OCI-LY1 (cell line): ENCODE measurements at regions not wholly inside any gene's neighbourhood (a gene's known extent, or its start where the extent isn't known, plus 50 kb on each side); places are given as distances from the start of the nearest gene placed in this dataset.

Source experiments
- H2AFZ ChIP-seq: fragments of 200-600 bp; sonication (generic), shearing (Covaris generic); 2 replicates; pipeline ENCODE4 v1.6.0; 2014; ENCODE audit warnings: antibody characterized with exemption, mild to moderate bottlenecking, low read length
- H3F3A ChIP-seq: fragments of 200-600 bp; sonication (generic), shearing (Covaris generic); 2 replicates; pipeline ENCODE4 v1.6.0; 2014; ENCODE audit warnings: mild to moderate bottlenecking, antibody characterized with exemption, low read length, moderate library complexity; ENCODE audit not compliant: insufficient read depth
- H3K27ac ChIP-seq: fragments of 200-600 bp; sonication (generic); 2 replicates; pipeline ENCODE4 v1.5.1; 2014; ENCODE audit warnings: low read length, mixed run types, mild to moderate bottlenecking, low read depth; ENCODE audit not compliant: poor library complexity, severe bottlenecking
- H3K27me3 ChIP-seq: fragments of 200-600 bp; sonication (generic); 2 replicates; pipeline ENCODE4 v1.6.0; 2014; ENCODE audit warnings: antibody characterized with exemption, mild to moderate bottlenecking, low read length, moderate library complexity; ENCODE audit not compliant: insufficient read depth
- H3K36me3 ChIP-seq: fragments of 200-600 bp; sonication (generic); 2 replicates; pipeline ENCODE4 v1.6.1; 2014; ENCODE audit warnings: mild to moderate bottlenecking, antibody characterized with exemption, low read length, moderate library complexity, mixed read lengths; ENCODE audit not compliant: insufficient read depth
- H3K4me1 ChIP-seq: fragments of 200-600 bp; sonication (generic); 2 replicates; pipeline ENCODE4 v1.5.1; 2014; ENCODE audit warnings: mild to moderate bottlenecking, low read length, moderate library complexity; ENCODE audit not compliant: insufficient read depth, severe bottlenecking
- H3K4me2 ChIP-seq: fragments of 200-600 bp; sonication (generic), shearing (Covaris generic); 2 replicates; pipeline ENCODE4 v1.6.1; 2014; ENCODE audit warnings: low read length
- H3K4me3 ChIP-seq: fragments of 200-600 bp; sonication (generic); 2 replicates; pipeline ENCODE4 v1.5.1; 2014; ENCODE audit warnings: low read length, low read depth, mild to moderate bottlenecking, mixed read lengths; ENCODE audit not compliant: poor library complexity, severe bottlenecking
- H3K79me2 ChIP-seq: fragments of 200-600 bp; shearing (Covaris generic); 2 replicates; pipeline ENCODE4 v1.6.1; 2016; ENCODE audit warnings: mixed run types, low read length, mixed read lengths; ENCODE audit not compliant: insufficient read depth
- H3K9ac ChIP-seq: fragments of 200-600 bp; sonication (generic), shearing (Covaris generic); 2 replicates; pipeline ENCODE4 v1.6.1; 2014; ENCODE audit warnings: mild to moderate bottlenecking, low read length, mixed read lengths
- H3K9me2 ChIP-seq: fragments of 200-600 bp; sonication (generic), shearing (Covaris generic); 2 replicates; pipeline ENCODE4 v1.6.1; 2014; ENCODE audit warnings: low read depth, mild to moderate bottlenecking, low read length, mixed read lengths
- H3K9me3 ChIP-seq: fragments of 200-600 bp; shearing (Covaris generic); 2 replicates; pipeline ENCODE4 v1.6.1; 2014; ENCODE audit warnings: low read length, mixed read lengths
- H4K20me1 ChIP-seq: fragments of 200-600 bp; sonication (generic), shearing (Covaris generic); 2 replicates; pipeline ENCODE4 v1.6.0; 2016; ENCODE audit warnings: mild to moderate bottlenecking, low read length; ENCODE audit not compliant: insufficient read depth
- CTCF ChIP-seq: fragments of 200-600 bp; sonication (generic), shearing (Covaris generic); IDR thresholded peaks from 2 replicates; pipeline ENCODE4 v1.5.1; 2017; ENCODE audit warnings: mild to moderate bottlenecking, antibody characterized with exemption, low read length, moderate library complexity, mixed read lengths
- EZH2 ChIP-seq: fragments of 200-600 bp; sonication (generic), shearing (Covaris generic); IDR thresholded peaks from 2 replicates; pipeline ENCODE4 v1.8.0; 2017; ENCODE audit warnings: borderline replicate concordance, mixed run types, mild to moderate bottlenecking, antibody characterized with exemption, low read length, moderate library complexity, mixed read lengths

- H3K9ac ChIP-seq, result no peak overlapping the region
- no peaks in the 10 kb centered on the region for H4K20me1 ChIP-seq
- no peaks in the 10 kb centered on the region for H3K27me3 ChIP-seq
- H3K4me3 ChIP-seq, result no peak overlapping the region
- H3K9me3 ChIP-seq, result no peaks in the 10 kb centered on the region
- no peak for TF ChIP-seq CTCF
- TF ChIP-seq EZH2, result no peak
- H2AFZ ChIP-seq, result no peak overlapping the region
- H3K79me2 ChIP-seq, result no peaks in the 10 kb centered on the region
- no peaks in the 10 kb centered on the region for H3K36me3 ChIP-seq
- no peaks in the 10 kb centered on the region for H3K4me1 ChIP-seq
- no peaks in the 10 kb centered on the region for H3K9me2 ChIP-seq
- no peaks in the 10 kb centered on the region for H3F3A ChIP-seq
- no peak overlapping the region for H3K4me2 ChIP-seq
- no peak overlapping the region for H3K27ac ChIP-seq
Observed at GRCh38 chr11:123304828-123305466, 109.9 kb upstream of the CLMP start.

- Histone ChIP-seq H3K9ac (no peak overlapping the region), H3K27me3 (no peaks in the 10 kb centered on the region), H3F3A (no peaks in the 10 kb centered on the region), H3K27ac (no peak overlapping the region), H3K9me3 (no peaks in the 10 kb centered on the region), H4K20me1 (no peaks in the 10 kb centered on the region), H3K36me3 (no peaks in the 10 kb centered on the region), H3K79me2 (no peaks in the 10 kb centered on the region), H3K4me2 (no peak overlapping the region), H3K4me3 (no peak overlapping the region), H2AFZ (no peak overlapping the region), H3K4me1 (no peaks in the 10 kb centered on the region), H3K9me2 (no peaks in the 10 kb centered on the region)
- TF ChIP-seq CTCF (no peak), EZH2 (no peak)
Observed at GRCh38 chr11:123303924-123304323, 108.9 kb upstream of the CLMP start.

GRCh38 chr11:123302751-123303195 lies 107.7 kb upstream of the CLMP start:
- no peaks in the 10 kb centered on the region for H3K9me3 ChIP-seq
- no peak overlapping the region for H3K27ac ChIP-seq
- no peaks in the 10 kb centered on the region for H3F3A ChIP-seq
- no peaks in the 10 kb centered on the region for H4K20me1 ChIP-seq
- H3K4me1 ChIP-seq, result no peaks in the 10 kb centered on the region
- no peaks in the 10 kb centered on the region for H3K27me3 ChIP-seq
- no peak overlapping the region for H2AFZ ChIP-seq
- no peaks in the 10 kb centered on the region for H3K9me2 ChIP-seq
- no peak overlapping the region for H3K4me2 ChIP-seq
- no peak overlapping the region for H3K4me3 ChIP-seq
- TF ChIP-seq EZH2, result no peak
- TF ChIP-seq CTCF, result no peak
- no peaks in the 10 kb centered on the region for H3K79me2 ChIP-seq
- H3K9ac ChIP-seq, result no peak overlapping the region
- no peaks in the 10 kb centered on the region for H3K36me3 ChIP-seq
